Memory B cell (primary cell): ENCODE measurements at regions not wholly inside any gene's neighbourhood (a gene's known extent, or its start where the extent isn't known, plus 50 kb on each side); places are given as distances from the start of the nearest gene placed in this dataset.

ENCODE experiments used
- ATAC-seq: fragments of 150-1000 bp; cut with Tn5 transposase; 2 replicates; pipeline ENCODE4 v1.10.0; 2021; ENCODE audit warnings: low read depth, mild to moderate bottlenecking, moderate library complexity
- DNase-seq, 2 donors: peaks; one replicate each; pipeline ENCODE4 v3.0.0; 2022; ENCODE audit warnings: low spot score in 2 of 2
- H3K27ac Mint-ChIP-seq: one replicate; pipeline ENCODE4 v1.8.0; 2022; ENCODE audit warnings: mild to moderate bottlenecking, moderate library complexity, mixed read lengths
- H3K27me3 Mint-ChIP-seq: one replicate; pipeline ENCODE4 v1.8.0; 2022; ENCODE audit warnings: mixed read lengths
- H3K36me3 Mint-ChIP-seq: one replicate; pipeline ENCODE4 v1.8.0; 2022; ENCODE audit warnings: mild to moderate bottlenecking, mixed read lengths
- H3K4me1 Mint-ChIP-seq: one replicate; pipeline ENCODE4 v1.8.0; 2022; ENCODE audit warnings: mixed read lengths
- H3K4me3 Mint-ChIP-seq: one replicate; pipeline ENCODE4 v1.8.0; 2022; ENCODE audit warnings: mild to moderate bottlenecking, moderate library complexity, mixed read lengths
- H3K9me3 Mint-ChIP-seq: one replicate; pipeline ENCODE4 v1.8.0; 2022; ENCODE audit warnings: mixed read lengths

- H3K4me1 Mint-ChIP-seq, result peaks cover 33% of the 10 kb centered on the region
- H3K4me3 Mint-ChIP-seq, result no peak overlapping the region
Measured at GRCh38 chr2:196258407-196258806, 87.0 kb upstream of the STK17B start.

GRCh38 chr2:196259507-196260481 is 88.4 kb upstream of the STK17B start:
- Mint-ChIP-seq H3K4me3 (peak overlapping the region; percentile 56), H3K9me3 (no peaks in the 10 kb centered on the region), H3K4me1 (peaks cover 33% of the 10 kb centered on the region), H3K27me3 (no peaks in the 10 kb centered on the region), H3K36me3 (no peaks in the 10 kb centered on the region), H3K27ac (peak overlapping the region; percentile 89)
- ATAC-seq (peak; percentile 39), DNase-seq (no peak)

More at GRCh38 chr2:196258407-196258806, 87.0 kb upstream of the STK17B start:
- Mint-ChIP-seq H3K27ac (no peak overlapping the region), H3K9me3 (no peaks in the 10 kb centered on the region), H3K27me3 (no peaks in the 10 kb centered on the region), H3K36me3 (no peaks in the 10 kb centered on the region)
- DNase-seq (no peak), ATAC-seq (no peak)

GRCh38 chr2:196260546-196260945 is 89.2 kb upstream of the STK17B start:
- ATAC-seq (peak; percentile 33), DNase-seq (no peak)
- H3K4me3 Mint-ChIP-seq, result peak overlapping the region; percentile 56
- H3K9me3 Mint-ChIP-seq, result no peaks in the 10 kb centered on the region
- no peaks in the 10 kb centered on the region for H3K36me3 Mint-ChIP-seq
- H3K27ac Mint-ChIP-seq, result peak overlapping the region; percentile 89
- no peaks in the 10 kb centered on the region for H3K27me3 Mint-ChIP-seq
- H3K4me1 Mint-ChIP-seq, result peaks cover 33% of the 10 kb centered on the region

GRCh38 chr2:196262606-196263005 is 91.2 kb upstream of the STK17B start:
- Mint-ChIP-seq H3K4me3 (peak overlapping the region; percentile 70), H3K27ac (peak overlapping the region; percentile 93), H3K9me3 (no peaks in the 10 kb centered on the region), H3K4me1 (peaks cover 36% of the 10 kb centered on the region), H3K27me3 (no peaks in the 10 kb centered on the region), H3K36me3 (no peaks in the 10 kb centered on the region)
- ATAC-seq (no peak), DNase-seq (no peak)

- no peak for DNase-seq
- Mint-ChIP-seq H3K27me3 (no peaks in the 10 kb centered on the region), H3K9me3 (no peaks in the 10 kb centered on the region), H3K4me1 (peaks cover 37% of the 10 kb centered on the region), H3K4me3 (peak overlapping the region; percentile 70), H3K27ac (peak overlapping the region; percentile 93), H3K36me3 (no peaks in the 10 kb centered on the region)
- peak; percentile 87 for ATAC-seq
Measured at GRCh38 chr2:196263181-196263747, 91.9 kb upstream of the STK17B start.

- ATAC-seq (no peak), DNase-seq (no peak)
- Mint-ChIP-seq H3K27ac (peak overlapping the region; percentile 87), H3K36me3 (no peaks in the 10 kb centered on the region), H3K27me3 (no peaks in the 10 kb centered on the region), H3K4me3 (no peak overlapping the region), H3K9me3 (no peaks in the 10 kb centered on the region), H3K4me1 (peaks cover 28% of the 10 kb centered on the region)
Measured at GRCh38 chr2:196266351-196266750, 95.0 kb upstream of the STK17B start.

GRCh38 chr2:196266855-196267254 is 95.5 kb upstream of the STK17B start:
- no peaks in the 10 kb centered on the region for H3K9me3 Mint-ChIP-seq
- H3K27ac Mint-ChIP-seq, result peak overlapping the region; percentile 87
- no peak for ATAC-seq
- H3K36me3 Mint-ChIP-seq, result no peaks in the 10 kb centered on the region
- no peak overlapping the region for H3K4me3 Mint-ChIP-seq
- no peaks in the 10 kb centered on the region for H3K27me3 Mint-ChIP-seq
- H3K4me1 Mint-ChIP-seq, result peaks cover 28% of the 10 kb centered on the region
- no peak for DNase-seq

- Mint-ChIP-seq H3K4me3 (peak overlapping the region; percentile 73), H3K27me3 (no peaks in the 10 kb centered on the region), H3K36me3 (no peaks in the 10 kb centered on the region), H3K4me1 (peaks cover 23% of the 10 kb centered on the region), H3K27ac (peak overlapping the region; percentile 87), H3K9me3 (no peaks in the 10 kb centered on the region)
- DNase-seq (no peak), ATAC-seq (peak; percentile 25)
Measured at GRCh38 chr2:196268025-196268424, 96.6 kb upstream of the STK17B start.

- peak in 1 of 2 donors; percentile 57 for DNase-seq
- Mint-ChIP-seq H3K9me3 (no peaks in the 10 kb centered on the region), H3K27ac (peak overlapping the region; percentile 87), H3K36me3 (no peaks in the 10 kb centered on the region), H3K27me3 (no peaks in the 10 kb centered on the region), H3K4me3 (peak overlapping the region; percentile 73), H3K4me1 (peaks cover 20% of the 10 kb centered on the region)
- peak; percentile 89 for ATAC-seq
Measured at GRCh38 chr2:196268538-196269338, 97.4 kb upstream of the STK17B start.

GRCh38 chr2:196271795-196272194 is 100.4 kb upstream of the STK17B start:
- Mint-ChIP-seq H3K9me3 (no peaks in the 10 kb centered on the region), H3K4me3 (no peak overlapping the region), H3K36me3 (no peaks in the 10 kb centered on the region), H3K27ac (no peak overlapping the region), H3K4me1 (peaks cover 44% of the 10 kb centered on the region), H3K27me3 (no peaks in the 10 kb centered on the region)
- DNase-seq (no peak), ATAC-seq (no peak)

- Mint-ChIP-seq H3K36me3 (no peaks in the 10 kb centered on the region), H3K27ac (peak overlapping the region; percentile 84), H3K27me3 (no peaks in the 10 kb centered on the region), H3K4me1 (peaks cover 35% of the 10 kb centered on the region), H3K4me3 (peak overlapping the region; percentile 77), H3K9me3 (no peaks in the 10 kb centered on the region)
- DNase-seq (peak in 1 of 2 donors; percentile 28), ATAC-seq (peak; percentile 65)
Measured at GRCh38 chr2:196274387-196274809, 103.0 kb upstream of the STK17B start.

GRCh38 chr2:196275646-196276352 is 104.4 kb upstream of the STK17B start:
- H3K27ac Mint-ChIP-seq, result peak overlapping the region; percentile 84
- no peaks in the 10 kb centered on the region for H3K9me3 Mint-ChIP-seq
- H3K4me3 Mint-ChIP-seq, result peak overlapping the region; percentile 76
- H3K27me3 Mint-ChIP-seq, result no peaks in the 10 kb centered on the region
- ATAC-seq (peak; percentile 63), DNase-seq (no peak)
- peaks cover 28% of the 10 kb centered on the region for H3K4me1 Mint-ChIP-seq
- H3K36me3 Mint-ChIP-seq, result no peaks in the 10 kb centered on the region

- DNase-seq, result no peak
- H3K4me1 Mint-ChIP-seq, result peaks cover 28% of the 10 kb centered on the region
- peak overlapping the region; percentile 76 for H3K4me3 Mint-ChIP-seq
- no peak for ATAC-seq
- H3K27me3 Mint-ChIP-seq, result no peaks in the 10 kb centered on the region
- H3K27ac Mint-ChIP-seq, result peak overlapping the region; percentile 84
- H3K36me3 Mint-ChIP-seq, result no peaks in the 10 kb centered on the region
- no peaks in the 10 kb centered on the region for H3K9me3 Mint-ChIP-seq
Measured at GRCh38 chr2:196276421-196276820, 105.0 kb upstream of the STK17B start.
